ENCODE measurements at regions not wholly inside any gene's neighbourhood (a gene's known extent, or its start where the extent isn't known, plus 50 kb on each side); places are given as distances from the start of the nearest gene placed in this dataset.

- H3F3A ChIP-seq (ENCODE audit: insufficient read depth, low read depth), result peaks cover 2% of the 10 kb centered on the region; the same call in 1 of the 2 replicates
- peaks cover 6% of the 10 kb centered on the region for H3K4me1 ChIP-seq (replicated peaks; ENCODE audit: insufficient read depth)
- H3K9me3 ChIP-seq (ENCODE audit: insufficient read depth, low read depth), result no peaks in the 10 kb centered on the region
- no peaks in the 10 kb centered on the region for H4K20me1 ChIP-seq (ENCODE audit: insufficient read depth)
- H3K27ac ChIP-seq, result no peak overlapping the region
- H3K36me3 ChIP-seq (ENCODE audit: low read depth), result no peaks in the 10 kb centered on the region
- ChIA-PET POLR2A (ENCODE audit: unreplicated experiment) (no interaction called here), CTCF (interaction anchor here (0.6 kb wide), 1 partner anchor 39 kb away, joined by 3 read pairs; no protein-coding TSS in a partner anchor)
- BruUV-seq (replicated peaks), result no TSS peak
- no peak for DNase-seq
- H3K27me3 ChIP-seq (ENCODE audit: insufficient read depth, low read depth), result peaks cover 5% of the 10 kb centered on the region; the same call in 1 of the 2 replicates
- no peaks in the 10 kb centered on the region for H3K79me2 ChIP-seq (ENCODE audit: low read depth)
- H3K9me2 ChIP-seq (ENCODE audit: insufficient read depth), result no peaks in the 10 kb centered on the region
- no peak for TF ChIP-seq EZH2 (IDR thresholded peaks at IDR 0.05; ENCODE audit: low read depth)
- TF ChIP-seq, protein P1, sequence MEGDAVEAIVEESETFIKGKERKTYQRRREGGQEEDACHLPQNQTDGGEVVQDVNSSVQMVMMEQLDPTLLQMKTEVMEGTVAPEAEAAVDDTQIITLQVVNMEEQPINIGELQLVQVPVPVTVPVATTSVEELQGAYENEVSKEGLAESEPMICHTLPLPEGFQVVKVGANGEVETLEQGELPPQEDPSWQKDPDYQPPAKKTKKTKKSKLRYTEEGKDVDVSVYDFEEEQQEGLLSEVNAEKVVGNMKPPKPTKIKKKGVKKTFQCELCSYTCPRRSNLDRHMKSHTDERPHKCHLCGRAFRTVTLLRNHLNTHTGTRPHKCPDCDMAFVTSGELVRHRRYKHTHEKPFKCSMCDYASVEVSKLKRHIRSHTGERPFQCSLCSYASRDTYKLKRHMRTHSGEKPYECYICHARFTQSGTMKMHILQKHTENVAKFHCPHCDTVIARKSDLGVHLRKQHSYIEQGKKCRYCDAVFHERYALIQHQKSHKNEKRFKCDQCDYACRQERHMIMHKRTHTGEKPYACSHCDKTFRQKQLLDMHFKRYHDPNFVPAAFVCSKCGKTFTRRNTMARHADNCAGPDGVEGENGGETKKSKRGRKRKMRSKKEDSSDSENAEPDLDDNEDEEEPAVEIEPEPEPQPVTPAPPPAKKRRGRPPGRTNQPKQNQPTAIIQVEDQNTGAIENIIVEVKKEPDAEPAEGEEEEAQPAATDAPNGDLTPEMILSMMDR (conservative IDR thresholded peaks at IDR 0.05), result no peak
- intact Hi-C loops (cut with micrococcal nuclease; ENCODE audit: unreplicated experiment), result no loop called here
- no peak overlapping the region for H2AFZ ChIP-seq
- H3K4me2 ChIP-seq, result no peak overlapping the region
- no peak overlapping the region for H3K4me3 ChIP-seq
These were observed 152.7 kb upstream of the GSE1 start for GRCh38 chr16:85460252-85461021.

GRCh38 chr16:85461022-85461813 lies 151.9 kb upstream of the GSE1 start:
- DNase-seq, result no peak
- BruUV-seq (replicated peaks), result no TSS peak
- peaks cover 13% of the 10 kb centered on the region for H3K4me1 ChIP-seq (replicated peaks; ENCODE audit: insufficient read depth)
- H3K36me3 ChIP-seq (ENCODE audit: low read depth), result no peaks in the 10 kb centered on the region
- POLR2A ChIA-PET (ENCODE audit: unreplicated experiment), result no interaction called here
- TF ChIP-seq EZH2 (IDR thresholded peaks at IDR 0.05; ENCODE audit: low read depth), result no peak
- TF ChIP-seq, protein P1 (conservative IDR thresholded peaks at IDR 0.05), result no peak
- CTCF ChIA-PET, result interaction anchor here (0.6 kb wide), 1 partner anchor 38 kb away, joined by 3 read pairs; no protein-coding TSS in a partner anchor
- no peaks in the 10 kb centered on the region for H3K79me2 ChIP-seq (ENCODE audit: low read depth)
- intact Hi-C loops (cut with micrococcal nuclease; ENCODE audit: unreplicated experiment), result no loop called here
- no peak overlapping the region for H3K27ac ChIP-seq
- H2AFZ ChIP-seq, result no peak overlapping the region
- no peaks in the 10 kb centered on the region for H3K9me2 ChIP-seq (ENCODE audit: insufficient read depth)
- H3K27me3 ChIP-seq (ENCODE audit: insufficient read depth, low read depth), result peaks cover 5% of the 10 kb centered on the region; the same call in 1 of the 2 replicates
- no peak overlapping the region for H3K4me2 ChIP-seq
- H4K20me1 ChIP-seq (ENCODE audit: insufficient read depth), result no peaks in the 10 kb centered on the region
- peaks cover 6% of the 10 kb centered on the region; the same call in 1 of the 2 replicates for H3F3A ChIP-seq (ENCODE audit: insufficient read depth, low read depth)
- H3K4me3 ChIP-seq, result no peak overlapping the region
- no peaks in the 10 kb centered on the region for H3K9me3 ChIP-seq (ENCODE audit: insufficient read depth, low read depth)

DNA sequence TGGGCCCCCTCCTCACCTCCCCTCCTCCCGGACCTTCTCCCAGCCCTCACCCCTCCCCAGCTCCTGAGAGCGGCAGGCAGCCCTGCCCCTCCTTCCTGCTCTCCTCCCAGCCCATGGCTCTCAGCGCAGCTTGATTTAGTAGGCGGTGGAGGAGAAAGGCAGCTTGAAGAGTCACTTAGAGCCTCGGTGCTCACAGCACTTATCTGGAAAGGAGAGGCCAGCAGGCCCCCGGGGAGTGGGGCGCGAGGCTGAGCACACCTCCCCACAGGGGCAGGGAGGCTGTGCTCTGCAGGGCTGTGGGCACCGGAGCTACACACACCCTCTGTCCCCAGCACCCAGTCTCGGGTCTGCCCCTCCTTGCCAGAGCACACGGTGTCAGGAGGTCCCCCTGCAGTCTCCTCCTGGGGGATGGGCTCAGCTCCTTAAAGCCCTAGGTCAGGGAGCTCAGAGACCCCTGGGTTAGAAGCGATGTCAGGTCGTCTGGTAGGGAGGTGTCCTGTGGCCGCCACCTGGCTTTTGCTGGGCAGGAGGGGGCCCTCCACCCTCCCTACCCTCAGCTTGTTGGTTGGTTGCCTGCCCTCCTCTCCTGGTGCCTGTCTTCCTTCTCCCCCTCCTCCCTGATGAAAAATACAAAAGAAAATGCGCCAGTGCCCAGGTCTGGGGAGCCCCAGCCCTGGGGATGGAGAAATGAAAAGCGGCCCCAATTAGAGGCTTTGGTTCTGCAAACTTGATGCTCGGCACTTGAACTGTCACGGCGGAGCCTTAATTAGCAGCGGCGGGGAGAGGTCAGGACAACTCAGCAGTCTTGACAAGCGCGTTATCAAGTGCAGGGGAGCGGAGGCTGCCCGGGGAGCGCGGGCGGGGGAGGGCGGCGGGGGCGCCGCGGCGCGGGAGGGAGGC lies 151.1 kb upstream of the GSE1 start:
- intact Hi-C loops (cut with micrococcal nuclease; ENCODE audit: unreplicated experiment), result no loop called here
- no peak overlapping the region for H3K4me3 ChIP-seq
- POLR2A ChIA-PET (ENCODE audit: unreplicated experiment), result no interaction called here
- peaks cover 6% of the 10 kb centered on the region; the same call in 1 of the 2 replicates for H3F3A ChIP-seq (ENCODE audit: insufficient read depth, low read depth)
- no peak overlapping the region for H3K4me2 ChIP-seq
- H3K27ac ChIP-seq, result no peak overlapping the region
- CTCF ChIA-PET, result no interaction called here
- no peaks in the 10 kb centered on the region for H3K79me2 ChIP-seq (ENCODE audit: low read depth)
- no peaks in the 10 kb centered on the region for H4K20me1 ChIP-seq (ENCODE audit: insufficient read depth)
- H3K9me2 ChIP-seq (ENCODE audit: insufficient read depth), result no peaks in the 10 kb centered on the region
- no peak for DNase-seq
- no peaks in the 10 kb centered on the region for H3K36me3 ChIP-seq (ENCODE audit: low read depth)
- H2AFZ ChIP-seq, result no peak overlapping the region
- H3K9me3 ChIP-seq (ENCODE audit: insufficient read depth, low read depth), result no peaks in the 10 kb centered on the region
- peaks cover 5% of the 10 kb centered on the region; the same call in 1 of the 2 replicates for H3K27me3 ChIP-seq (ENCODE audit: insufficient read depth, low read depth)
- BruUV-seq (replicated peaks), result no TSS peak
- peaks cover 16% of the 10 kb centered on the region for H3K4me1 ChIP-seq (replicated peaks; ENCODE audit: insufficient read depth)
- TF ChIP-seq, protein P1 (conservative IDR thresholded peaks at IDR 0.05), result no peak
- TF ChIP-seq EZH2 (IDR thresholded peaks at IDR 0.05; ENCODE audit: low read depth), result no peak

Data from PC-9 (cell line).